ENCODE measurements at regions not wholly inside any gene's neighbourhood (a gene's known extent, or its start where the extent isn't known, plus 50 kb on each side); places are given as distances from the start of the nearest gene placed in this dataset.

DNA sequence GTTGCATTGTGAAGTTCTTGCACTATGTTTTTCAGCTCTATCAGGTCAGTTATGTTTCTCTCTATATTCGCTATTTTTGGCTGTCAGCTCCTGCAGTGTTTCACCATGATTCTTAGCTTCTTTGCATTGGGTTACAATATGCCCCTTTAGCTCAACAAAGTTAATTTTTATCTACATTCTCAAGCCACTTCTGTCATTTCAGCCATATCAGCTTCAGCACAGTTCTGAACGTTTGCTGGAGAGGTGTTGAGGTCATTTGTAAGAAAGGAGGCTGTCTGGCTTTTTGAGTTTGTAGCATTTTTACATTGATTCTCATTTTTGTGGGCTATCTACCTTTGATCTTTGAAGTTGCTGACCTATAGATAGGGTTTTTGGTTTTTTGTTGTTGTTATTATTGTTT lies 573.2 kb upstream of the RGS18 start:
- TF ChIP-seq, protein P1, sequence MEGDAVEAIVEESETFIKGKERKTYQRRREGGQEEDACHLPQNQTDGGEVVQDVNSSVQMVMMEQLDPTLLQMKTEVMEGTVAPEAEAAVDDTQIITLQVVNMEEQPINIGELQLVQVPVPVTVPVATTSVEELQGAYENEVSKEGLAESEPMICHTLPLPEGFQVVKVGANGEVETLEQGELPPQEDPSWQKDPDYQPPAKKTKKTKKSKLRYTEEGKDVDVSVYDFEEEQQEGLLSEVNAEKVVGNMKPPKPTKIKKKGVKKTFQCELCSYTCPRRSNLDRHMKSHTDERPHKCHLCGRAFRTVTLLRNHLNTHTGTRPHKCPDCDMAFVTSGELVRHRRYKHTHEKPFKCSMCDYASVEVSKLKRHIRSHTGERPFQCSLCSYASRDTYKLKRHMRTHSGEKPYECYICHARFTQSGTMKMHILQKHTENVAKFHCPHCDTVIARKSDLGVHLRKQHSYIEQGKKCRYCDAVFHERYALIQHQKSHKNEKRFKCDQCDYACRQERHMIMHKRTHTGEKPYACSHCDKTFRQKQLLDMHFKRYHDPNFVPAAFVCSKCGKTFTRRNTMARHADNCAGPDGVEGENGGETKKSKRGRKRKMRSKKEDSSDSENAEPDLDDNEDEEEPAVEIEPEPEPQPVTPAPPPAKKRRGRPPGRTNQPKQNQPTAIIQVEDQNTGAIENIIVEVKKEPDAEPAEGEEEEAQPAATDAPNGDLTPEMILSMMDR (IDR thresholded peaks at IDR 0.05; ENCODE audit: low read depth, low read length) = no peak
- TF ChIP-seq, protein P2, sequence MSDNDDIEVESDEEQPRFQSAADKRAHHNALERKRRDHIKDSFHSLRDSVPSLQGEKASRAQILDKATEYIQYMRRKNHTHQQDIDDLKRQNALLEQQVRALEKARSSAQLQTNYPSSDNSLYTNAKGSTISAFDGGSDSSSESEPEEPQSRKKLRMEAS (IDR thresholded peaks at IDR 0.05; ENCODE audit: low read depth, low read length) = no peak

All from NB4 (cell line).